Type B pancreatic cell (in vitro differentiated cells): ENCODE measurements at regions not wholly inside any gene's neighbourhood (a gene's known extent, or its start where the extent isn't known, plus 50 kb on each side); places are given as distances from the start of the nearest gene placed in this dataset.

ENCODE experiments used
- DNase-seq: peaks from one replicate; pipeline ENCODE4 v3.0.0; 2021; ENCODE audit warnings: mixed read lengths; ENCODE audit not compliant: unreplicated experiment; ENCODE audit errors: extremely low spot score
- H3K27ac Mint-ChIP-seq: 2 replicates; pipeline ENCODE4 v1.8.0; 2021; ENCODE audit warnings: mild to moderate bottlenecking, mixed read lengths
- H3K27me3 Mint-ChIP-seq: 2 replicates; pipeline ENCODE4 v1.8.0; 2021; ENCODE audit warnings: mixed read lengths
- H3K36me3 Mint-ChIP-seq: 2 replicates; pipeline ENCODE4 v1.8.0; 2021; ENCODE audit warnings: mixed read lengths
- H3K4me1 Mint-ChIP-seq: one replicate; pipeline ENCODE4 v1.8.0; 2021; ENCODE audit warnings: mixed read lengths; ENCODE audit not compliant: unreplicated experiment
- H3K4me3 Mint-ChIP-seq: 2 replicates; pipeline ENCODE4 v1.8.0; 2021; ENCODE audit warnings: mild to moderate bottlenecking, mixed read lengths
- H3K9me3 Mint-ChIP-seq: 2 replicates; pipeline ENCODE4 v1.8.0; 2021; ENCODE audit warnings: mixed read lengths
- CTCF ChIP-seq: fragments of 200-600 bp; sonication (generic); conservative IDR thresholded peaks from 2 replicates; pipeline ENCODE4 v1.5.0; 2021; ENCODE audit warnings: antibody characterized with exemption, mild to moderate bottlenecking

GRCh38 chr17:12318571-12319266 lies 298.0 kb downstream of the MAP2K4 start:
- Mint-ChIP-seq H3K27ac (no peak overlapping the region), H3K4me3 (no peak overlapping the region), H3K36me3 (no peaks in the 10 kb centered on the region), H3K27me3 (no peaks in the 10 kb centered on the region), H3K9me3 (no peaks in the 10 kb centered on the region), H3K4me1 (no peaks in the 10 kb centered on the region)
- no peak for TF ChIP-seq CTCF
- no peak for DNase-seq

GRCh38 chr17:12320286-12320685 lies 299.6 kb downstream of the MAP2K4 start:
- no peak for DNase-seq
- Mint-ChIP-seq H3K36me3 (no peaks in the 10 kb centered on the region), H3K9me3 (no peaks in the 10 kb centered on the region), H3K4me1 (no peaks in the 10 kb centered on the region), H3K27me3 (no peaks in the 10 kb centered on the region), H3K4me3 (no peak overlapping the region), H3K27ac (no peak overlapping the region)
- TF ChIP-seq CTCF, result no peak

- no peaks in the 10 kb centered on the region for H3K27me3 Mint-ChIP-seq
- peaks cover 12% of the 10 kb centered on the region for H3K9me3 Mint-ChIP-seq
- H3K4me1 Mint-ChIP-seq, result no peaks in the 10 kb centered on the region
- no peaks in the 10 kb centered on the region for H3K36me3 Mint-ChIP-seq
- no peak overlapping the region for H3K4me3 Mint-ChIP-seq
- H3K27ac Mint-ChIP-seq, result no peak overlapping the region
- no peak for DNase-seq
- TF ChIP-seq CTCF, result no peak
Observed at GRCh38 chr17:12328204-12328603, 307.5 kb downstream of the MAP2K4 start.

GRCh38 chr17:12330456-12330855 lies 309.8 kb downstream of the MAP2K4 start:
- Mint-ChIP-seq H3K9me3 (peaks cover 12% of the 10 kb centered on the region), H3K36me3 (no peaks in the 10 kb centered on the region), H3K27ac (no peak overlapping the region), H3K4me1 (no peaks in the 10 kb centered on the region), H3K4me3 (no peak overlapping the region), H3K27me3 (no peaks in the 10 kb centered on the region)
- no peak for DNase-seq
- no peak for TF ChIP-seq CTCF

- no peaks in the 10 kb centered on the region for H3K9me3 Mint-ChIP-seq
- H3K27me3 Mint-ChIP-seq, result no peaks in the 10 kb centered on the region
- TF ChIP-seq CTCF, result no peak
- no peak for DNase-seq
- H3K4me1 Mint-ChIP-seq, result no peaks in the 10 kb centered on the region
- H3K36me3 Mint-ChIP-seq, result no peaks in the 10 kb centered on the region
- H3K4me3 Mint-ChIP-seq, result no peak overlapping the region
- H3K27ac Mint-ChIP-seq, result no peak overlapping the region
Observed at GRCh38 chr17:12341328-12341727, 320.7 kb downstream of the MAP2K4 start.

- Mint-ChIP-seq H3K4me3 (no peak overlapping the region), H3K27ac (no peak overlapping the region), H3K36me3 (no peaks in the 10 kb centered on the region), H3K9me3 (no peaks in the 10 kb centered on the region), H3K27me3 (no peaks in the 10 kb centered on the region), H3K4me1 (no peaks in the 10 kb centered on the region)
- TF ChIP-seq CTCF, result no peak
- DNase-seq, result no peak
Observed at GRCh38 chr17:12342161-12342560, 321.5 kb downstream of the MAP2K4 start.
